Right lobe of liver (tissue), 4 donors: ENCODE measurements at regions not wholly inside any gene's neighbourhood (a gene's known extent, or its start where the extent isn't known, plus 50 kb on each side); places are given as distances from the start of the nearest gene placed in this dataset.

Experiments used
- POLR2A ChIP-seq: fragments of 450-650 bp; IDR thresholded peaks from one replicate; pipeline ENCODE4 v1.6.1; 2017; ENCODE audit warnings: antibody characterized with exemption, mild to moderate bottlenecking
- TF ChIP-seq, protein P1 (sequence below), 4 donors: fragments of 200-600 bp in 3 of 4; fragments of 450-650 bp in 1 of 4; IDR thresholded peaks; one replicate each; pipeline versions ENCODE4 v1.5.1 to v1.8.0; 2016 to 2022; ENCODE audit warnings: antibody characterized with exemption in 4 of 4, mild to moderate bottlenecking in 2 of 4
- donor health status: DM: no; HTN: no; CAD: no.
- donor health status: DM: no; HTN: no; CAD: no.
- donor health status: DM: no; HTN: yes; CAD: no.

DNA sequence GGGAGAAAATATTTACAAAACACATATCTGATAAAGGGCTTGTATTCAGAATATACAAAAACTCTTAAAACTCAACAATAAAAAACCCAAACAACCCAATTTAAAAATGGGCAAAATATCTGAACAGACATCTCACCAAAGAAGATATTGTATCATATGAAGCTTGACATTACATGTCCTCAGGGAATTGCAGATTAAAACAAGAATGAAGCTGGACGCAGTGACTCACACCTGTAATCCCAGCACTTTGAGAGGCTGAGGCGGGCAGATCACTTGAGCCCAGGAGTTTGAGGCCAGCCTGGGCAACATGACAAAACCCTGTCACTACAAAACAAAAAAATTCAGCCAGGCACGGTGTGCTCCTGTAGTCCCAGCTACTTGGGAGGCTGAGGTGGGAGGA is 135.4 kb upstream of the AKIRIN2 start:
- TF ChIP-seq POLR2A, result no peak
- TF ChIP-seq, protein P1, sequence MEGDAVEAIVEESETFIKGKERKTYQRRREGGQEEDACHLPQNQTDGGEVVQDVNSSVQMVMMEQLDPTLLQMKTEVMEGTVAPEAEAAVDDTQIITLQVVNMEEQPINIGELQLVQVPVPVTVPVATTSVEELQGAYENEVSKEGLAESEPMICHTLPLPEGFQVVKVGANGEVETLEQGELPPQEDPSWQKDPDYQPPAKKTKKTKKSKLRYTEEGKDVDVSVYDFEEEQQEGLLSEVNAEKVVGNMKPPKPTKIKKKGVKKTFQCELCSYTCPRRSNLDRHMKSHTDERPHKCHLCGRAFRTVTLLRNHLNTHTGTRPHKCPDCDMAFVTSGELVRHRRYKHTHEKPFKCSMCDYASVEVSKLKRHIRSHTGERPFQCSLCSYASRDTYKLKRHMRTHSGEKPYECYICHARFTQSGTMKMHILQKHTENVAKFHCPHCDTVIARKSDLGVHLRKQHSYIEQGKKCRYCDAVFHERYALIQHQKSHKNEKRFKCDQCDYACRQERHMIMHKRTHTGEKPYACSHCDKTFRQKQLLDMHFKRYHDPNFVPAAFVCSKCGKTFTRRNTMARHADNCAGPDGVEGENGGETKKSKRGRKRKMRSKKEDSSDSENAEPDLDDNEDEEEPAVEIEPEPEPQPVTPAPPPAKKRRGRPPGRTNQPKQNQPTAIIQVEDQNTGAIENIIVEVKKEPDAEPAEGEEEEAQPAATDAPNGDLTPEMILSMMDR (IDR thresholded peaks at IDR 0.05), result no peak
